Stimulated activated CD8-positive, alpha-beta memory T cell treated with anti-CD3 and anti-CD28 coated beads, Interleukin-7, amount 100 ng/mL, for 24 hours (primary cell): ENCODE measurements at regions not wholly inside any gene's neighbourhood (a gene's known extent, or its start where the extent isn't known, plus 50 kb on each side); places are given as distances from the start of the nearest gene placed in this dataset.

Experiments
- DNase-seq: peaks from one replicate; pipeline ENCODE4 v3.0.0-alpha.2; 2020; ENCODE audit warnings: low read depth

DNA sequence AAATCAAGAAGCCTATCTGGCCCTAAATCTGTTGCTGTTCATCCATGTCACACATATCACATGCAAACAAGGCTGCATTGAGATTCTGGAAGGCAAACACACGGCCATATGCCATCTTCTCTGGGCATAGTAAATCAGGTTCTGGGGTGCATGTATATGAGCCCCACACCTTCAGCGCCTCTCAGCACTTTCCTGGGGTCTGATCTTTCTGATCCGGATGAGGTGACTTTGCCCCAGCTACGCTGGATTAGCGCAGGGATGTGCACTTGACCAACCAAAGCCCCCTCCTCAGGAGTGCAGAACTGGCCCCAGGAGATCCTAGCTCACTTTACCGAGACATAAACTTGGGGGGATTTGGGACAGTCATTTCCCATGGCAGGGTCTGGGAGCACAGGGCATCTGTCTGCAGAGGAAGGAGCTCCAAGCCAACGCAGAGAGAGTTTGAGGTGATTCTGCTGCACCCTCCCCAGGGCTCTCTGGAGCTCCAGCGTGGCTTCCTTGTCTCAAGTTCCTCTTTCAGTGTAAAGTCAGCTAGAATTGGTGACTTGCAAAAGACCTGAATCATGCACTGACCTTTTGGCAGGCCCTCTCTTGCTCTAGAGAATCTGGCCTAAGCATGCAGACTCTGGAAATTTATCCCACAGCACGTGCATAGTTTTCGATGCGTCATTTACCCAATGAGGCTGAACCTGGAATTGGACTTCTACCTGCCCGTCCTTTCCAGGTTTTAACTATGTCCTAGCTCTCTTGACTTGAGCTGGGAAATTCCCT is 63.5 kb upstream of the KLF13 start:
- no peak for DNase-seq

DNA sequence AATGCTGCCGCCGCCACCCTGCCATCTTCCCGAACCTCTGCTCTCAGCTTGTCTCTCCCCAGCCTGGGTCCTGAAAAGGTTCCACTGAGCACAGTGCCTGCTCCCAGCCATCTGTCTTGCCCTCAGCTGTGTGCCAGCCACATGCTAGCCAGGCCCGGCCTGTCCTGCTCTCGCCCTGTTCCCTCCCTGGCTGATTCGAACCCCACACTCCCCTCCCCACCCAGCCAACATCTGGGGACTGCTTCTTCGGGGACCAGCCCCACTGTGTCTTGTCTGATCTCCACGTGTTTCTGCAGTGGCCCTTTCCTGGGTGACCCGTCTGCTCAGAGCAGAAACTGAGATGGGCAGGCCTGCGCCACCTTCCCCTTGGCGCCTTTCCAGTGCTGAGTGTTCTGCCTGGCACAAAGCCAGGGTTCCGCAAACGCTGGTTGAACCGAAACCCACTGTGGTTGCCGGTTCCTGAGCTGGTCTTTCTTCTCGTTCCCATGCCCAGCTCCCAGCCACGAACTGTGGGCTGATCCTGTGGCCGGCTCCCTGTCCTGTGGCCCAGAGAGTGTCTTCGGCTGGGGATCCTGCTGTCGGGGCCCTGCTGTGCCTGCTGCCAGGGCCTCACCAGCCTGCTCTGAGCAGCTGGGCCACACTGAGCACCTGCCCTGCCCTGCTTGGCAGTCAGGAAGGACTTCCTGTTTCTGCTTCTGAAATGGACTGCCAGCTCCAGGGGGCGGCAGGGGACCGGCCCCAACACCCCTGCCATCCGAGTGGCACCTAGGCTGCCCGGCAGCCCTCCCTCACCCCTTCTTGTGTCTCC is 62.7 kb upstream of the KLF13 start:
- peak; percentile 44 for DNase-seq

DNA sequence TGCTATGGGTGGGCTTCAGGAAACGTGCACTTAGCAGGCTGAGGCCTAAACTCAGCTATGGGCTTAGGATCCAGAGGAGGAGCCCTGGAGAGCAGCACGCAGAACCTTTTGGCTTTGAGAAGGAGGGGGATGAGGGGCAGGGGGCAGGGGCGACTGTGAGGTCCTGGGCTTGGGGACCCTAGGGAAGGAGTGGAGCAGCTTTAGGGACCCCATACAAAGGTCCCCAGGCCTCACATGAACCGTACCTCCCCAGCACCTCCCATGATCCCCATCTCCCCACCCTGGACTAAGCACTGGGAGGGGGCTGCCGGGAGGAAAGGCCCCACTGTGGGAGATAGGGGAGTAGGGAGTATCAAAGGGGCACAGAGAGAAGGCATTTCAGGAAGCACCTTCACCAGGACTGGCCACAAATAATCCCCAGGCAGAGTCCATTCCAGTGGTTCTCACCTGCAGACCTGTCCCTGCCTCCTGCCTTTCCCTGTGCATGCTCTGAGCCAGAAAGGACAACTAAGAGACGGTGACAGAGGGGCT is 62.0 kb upstream of the KLF13 start:
- DNase-seq: no peak

- DNase-seq: no peak
These were observed 61.4 kb upstream of the KLF13 start for GRCh38 chr15:31265090-31265870.

DNA sequence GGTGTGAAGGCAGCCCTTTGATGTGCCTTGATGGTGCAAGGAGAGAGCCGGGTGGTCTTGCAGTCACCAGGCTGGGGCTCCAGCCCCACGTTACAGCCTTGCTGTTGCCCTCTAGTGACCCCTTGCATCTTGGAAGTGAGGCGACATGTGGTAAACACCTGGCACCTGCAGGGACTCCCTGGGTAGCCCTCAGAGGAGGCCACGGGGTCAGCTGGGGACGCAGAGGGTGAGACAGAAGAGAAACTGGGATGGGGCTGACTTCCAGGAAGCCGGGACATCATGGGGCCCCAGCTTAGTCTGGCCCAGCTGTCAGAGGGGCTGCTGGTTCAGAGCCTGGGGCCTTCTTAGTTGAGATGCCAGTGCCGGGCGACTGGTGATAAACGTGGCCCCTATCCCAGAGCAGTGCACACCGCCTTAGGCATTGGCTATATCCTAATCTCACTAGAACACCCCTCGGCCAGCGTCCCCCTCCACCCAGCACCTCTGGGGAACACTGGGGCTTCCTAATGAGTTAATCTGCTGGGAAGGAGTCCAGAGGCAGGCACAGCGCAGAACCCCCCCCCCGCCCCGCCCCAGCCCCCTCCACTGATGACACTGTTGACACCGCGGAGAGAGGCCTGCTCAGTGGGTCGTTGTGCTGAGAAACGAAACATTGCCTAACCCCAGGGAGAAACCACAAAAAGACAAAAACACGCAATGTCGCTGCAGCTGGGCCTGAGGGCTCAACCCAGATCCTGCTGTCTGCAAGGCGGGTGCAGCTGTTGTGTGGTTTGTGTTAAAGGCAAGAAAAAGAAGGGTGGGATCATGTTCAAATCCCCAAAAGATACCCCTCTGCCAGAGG is 60.5 kb upstream of the KLF13 start:
- peak; percentile 30 for DNase-seq

DNA sequence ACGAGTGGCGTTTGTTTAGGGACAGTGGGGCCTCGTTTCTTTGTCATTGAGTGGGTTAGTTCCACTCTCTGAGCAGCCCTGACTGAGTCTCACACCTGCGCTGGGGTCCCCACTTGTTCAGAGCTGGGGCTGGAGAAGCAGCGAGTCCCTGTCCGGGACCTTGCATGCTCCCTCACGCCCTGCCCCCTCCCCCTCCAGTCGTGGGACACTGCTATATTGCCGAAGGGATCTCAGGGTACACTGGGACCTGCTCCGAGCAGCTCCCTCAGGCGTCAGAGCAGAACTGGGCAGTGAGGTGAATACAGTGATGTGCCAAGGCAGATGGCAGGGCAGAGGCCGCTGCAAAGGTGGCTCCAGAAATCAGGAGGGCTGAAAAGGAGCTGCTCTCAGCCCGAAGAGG is 59.9 kb upstream of the KLF13 start:
- no peak for DNase-seq

- no peak for DNase-seq
These were observed 59.2 kb upstream of the KLF13 start for GRCh38 chr15:31267161-31268107.

DNA sequence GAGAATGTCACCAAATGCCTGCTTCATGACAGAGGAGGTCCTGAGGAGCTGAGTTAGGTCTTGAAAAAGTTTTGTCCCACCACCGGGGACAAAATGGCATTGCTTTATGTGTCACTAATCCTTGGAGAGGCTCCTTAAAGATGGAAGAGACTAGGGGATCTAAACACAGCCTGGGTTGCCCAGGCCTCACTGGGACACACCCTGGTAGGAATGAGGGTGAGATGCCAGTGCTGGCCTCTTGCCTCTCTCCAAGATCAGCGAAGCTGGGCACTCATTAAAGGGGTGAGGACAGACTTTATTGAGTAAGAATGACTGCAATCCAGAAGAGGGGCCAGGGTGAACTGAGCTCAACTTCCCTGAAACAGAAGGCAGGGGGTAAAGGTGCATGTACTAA is 58.5 kb upstream of the KLF13 start:
- DNase-seq: no peak

- DNase-seq: no peak
These were observed 57.5 kb upstream of the KLF13 start for GRCh38 chr15:31268911-31269784.

- no peak for DNase-seq
These were observed 56.6 kb upstream of the KLF13 start for GRCh38 chr15:31269816-31270575.

GRCh38 chr15:31270767-31271166 is 55.9 kb upstream of the KLF13 start:
- DNase-seq: no peak

DNA sequence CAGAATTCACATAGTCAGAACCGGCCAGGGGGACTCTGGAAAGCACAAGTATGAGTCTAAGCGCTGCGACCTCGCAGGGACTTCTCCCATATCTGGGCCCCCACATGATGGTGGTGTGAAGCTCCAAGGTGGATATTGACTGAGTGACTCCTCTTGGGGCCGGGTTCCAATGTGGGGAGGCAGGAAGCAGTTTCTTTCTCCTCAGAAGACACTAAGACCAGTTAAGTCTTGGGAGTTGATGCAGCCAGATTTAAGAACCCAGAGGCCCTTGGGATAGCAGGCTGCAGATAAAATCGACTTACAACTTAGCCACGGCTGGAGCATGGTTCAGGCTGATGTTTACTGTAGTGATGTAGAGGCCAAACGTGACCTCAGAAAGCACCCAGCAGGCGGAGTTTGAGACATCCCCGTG is 55.4 kb upstream of the KLF13 start:
- no peak for DNase-seq

DNA sequence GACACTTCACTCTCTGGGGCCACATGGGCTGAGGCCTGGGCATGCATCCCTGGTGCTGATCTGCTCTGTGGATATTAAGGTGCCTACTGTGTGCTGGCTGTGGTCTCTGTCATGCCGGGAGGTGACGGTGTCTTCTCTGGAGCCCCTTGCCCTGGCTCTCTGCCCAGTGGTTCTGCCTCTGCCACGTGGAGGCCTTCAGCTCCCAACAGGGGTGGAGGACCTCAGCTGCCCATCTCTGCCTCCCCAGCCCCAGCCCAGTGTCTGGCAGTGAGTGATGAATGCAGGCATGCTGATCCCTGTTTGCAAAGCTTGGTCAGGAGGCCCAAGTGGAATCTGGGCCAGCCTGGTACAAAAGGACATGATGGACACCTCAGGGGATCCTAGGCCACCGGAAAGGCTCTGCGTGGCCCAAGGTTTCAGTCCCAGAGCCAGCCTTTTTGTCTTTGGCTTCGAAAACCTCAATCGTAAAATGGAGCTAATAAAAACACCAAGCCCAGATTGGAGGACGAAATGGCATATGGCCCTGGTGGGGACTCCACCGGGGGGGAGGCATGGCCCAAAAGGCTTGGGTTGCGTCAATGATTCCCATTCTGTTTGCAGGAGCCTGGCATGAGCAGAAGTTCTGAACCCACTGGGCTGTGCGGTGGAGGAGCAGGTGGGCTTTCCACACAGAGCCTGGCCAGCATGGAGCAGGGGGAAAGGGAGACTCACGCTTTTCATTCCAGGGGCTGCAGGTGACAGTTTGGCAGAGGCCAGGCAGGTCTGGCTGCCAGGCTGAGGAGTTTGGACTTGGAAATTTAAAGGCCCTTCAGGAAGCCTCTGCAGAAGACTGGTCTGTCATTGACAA is 54.7 kb upstream of the KLF13 start:
- DNase-seq: no peak

- DNase-seq: no peak
These were observed 53.9 kb upstream of the KLF13 start for GRCh38 chr15:31272558-31273257.

DNA sequence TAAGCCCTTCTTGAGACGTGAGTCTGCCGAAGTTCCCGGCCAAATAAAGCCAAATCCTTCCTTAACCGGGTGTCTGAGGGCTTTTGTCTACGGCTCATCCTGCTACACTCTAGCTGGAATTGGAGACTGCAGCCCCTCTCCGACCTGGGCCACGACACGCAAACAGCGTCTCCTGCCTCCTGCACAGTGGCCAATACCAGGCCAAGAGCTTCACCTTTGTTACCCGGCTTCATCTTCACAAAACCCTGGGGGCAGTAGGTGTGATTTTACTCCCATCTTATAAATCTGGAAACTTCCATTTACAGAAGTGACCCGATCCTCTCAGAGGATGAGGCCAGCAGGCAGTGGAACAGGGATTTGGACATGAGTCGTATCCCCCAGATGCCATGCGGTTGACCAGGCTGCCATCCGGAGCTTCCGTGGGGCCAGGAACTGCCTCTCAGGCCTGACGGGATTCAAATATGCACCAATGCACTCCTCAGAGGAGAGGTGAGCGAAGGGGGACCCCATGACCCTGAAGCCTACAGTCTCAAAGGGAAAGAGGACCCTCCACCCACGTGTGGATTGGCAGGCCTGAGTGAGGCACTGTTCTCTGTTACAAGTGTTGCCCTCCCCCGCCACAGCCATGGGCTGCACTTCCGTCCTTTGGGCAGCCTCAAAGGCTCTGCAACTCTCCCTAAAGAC is 53.2 kb upstream of the KLF13 start:
- DNase-seq: no peak
